ENCODE measurements at regions not wholly inside any gene's neighbourhood (a gene's known extent, or its start where the extent isn't known, plus 50 kb on each side); places are given as distances from the start of the nearest gene placed in this dataset.

DNA sequence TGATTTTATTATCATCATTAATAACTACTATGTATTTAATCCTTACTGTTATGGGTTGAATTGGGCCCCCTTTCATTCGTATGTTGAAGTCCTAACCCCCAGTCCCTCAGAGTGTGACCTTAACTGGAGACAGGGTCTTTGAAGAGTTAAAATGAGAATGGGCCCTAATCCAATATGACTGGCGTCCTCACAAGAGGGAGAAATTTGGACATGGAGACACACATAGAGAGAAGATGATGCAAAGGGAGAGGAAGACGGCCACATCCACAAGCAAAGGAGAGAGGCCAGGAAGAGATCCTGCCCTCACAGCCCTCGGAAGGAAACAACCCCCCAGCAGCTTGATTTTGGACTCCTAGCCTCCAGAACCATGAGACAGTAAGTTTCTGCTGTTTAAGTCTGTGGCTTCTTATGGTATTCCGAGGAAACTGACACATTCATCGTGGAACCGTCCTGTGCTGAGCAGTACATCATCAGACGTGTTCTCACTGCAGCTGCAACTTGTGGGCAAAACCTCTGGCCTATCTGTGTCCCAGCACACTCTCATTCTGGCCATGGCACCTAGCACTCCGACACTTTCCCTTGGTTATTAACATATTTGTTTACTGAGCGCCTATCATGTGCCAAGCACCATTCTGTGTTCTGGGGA lies 127.6 kb downstream of the SLC38A6 start:
- TF ChIP-seq SPI1 (IDR thresholded peaks at IDR 0.05; ENCODE audit: low read depth, low read length) (no peak), PAX5 (IDR thresholded peaks at IDR 0.05; ENCODE audit: insufficient read depth, low read length, severe bottlenecking) (no peak), POLR2A (IDR thresholded peaks at IDR 0.05; ENCODE audit: low read depth, low read length) (no peak), POU2F2 (IDR thresholded peaks at IDR 0.05; ENCODE audit: low read depth, low read length) (no peak), POLR2AphosphoS5 (IDR thresholded peaks at IDR 0.05; ENCODE audit: low read depth, low read length) (no peak), TAF1 (IDR thresholded peaks at IDR 0.05; ENCODE audit: low read depth, low read length) (no peak)
- no peak for FAIRE-seq
- DNase-seq (ENCODE audit: insufficient read length, low spot score), result no peak

GRCh38 chr14:61107869-61108493 lies 126.9 kb downstream of the SLC38A6 start:
- DNase-seq (ENCODE audit: insufficient read length, low spot score), result no peak
- no peak for TF ChIP-seq SPI1 (IDR thresholded peaks at IDR 0.05; ENCODE audit: low read depth, low read length)
- no peak for TF ChIP-seq TAF1 (IDR thresholded peaks at IDR 0.05; ENCODE audit: low read depth, low read length)
- TF ChIP-seq POLR2AphosphoS5 (IDR thresholded peaks at IDR 0.05; ENCODE audit: low read depth, low read length), result no peak
- no peak for TF ChIP-seq PAX5 (IDR thresholded peaks at IDR 0.05; ENCODE audit: insufficient read depth, low read length, severe bottlenecking)
- TF ChIP-seq POU2F2 (IDR thresholded peaks at IDR 0.05; ENCODE audit: low read depth, low read length), result no peak
- no peak for TF ChIP-seq POLR2A (IDR thresholded peaks at IDR 0.05; ENCODE audit: low read depth, low read length)
- no peak for FAIRE-seq

DNA sequence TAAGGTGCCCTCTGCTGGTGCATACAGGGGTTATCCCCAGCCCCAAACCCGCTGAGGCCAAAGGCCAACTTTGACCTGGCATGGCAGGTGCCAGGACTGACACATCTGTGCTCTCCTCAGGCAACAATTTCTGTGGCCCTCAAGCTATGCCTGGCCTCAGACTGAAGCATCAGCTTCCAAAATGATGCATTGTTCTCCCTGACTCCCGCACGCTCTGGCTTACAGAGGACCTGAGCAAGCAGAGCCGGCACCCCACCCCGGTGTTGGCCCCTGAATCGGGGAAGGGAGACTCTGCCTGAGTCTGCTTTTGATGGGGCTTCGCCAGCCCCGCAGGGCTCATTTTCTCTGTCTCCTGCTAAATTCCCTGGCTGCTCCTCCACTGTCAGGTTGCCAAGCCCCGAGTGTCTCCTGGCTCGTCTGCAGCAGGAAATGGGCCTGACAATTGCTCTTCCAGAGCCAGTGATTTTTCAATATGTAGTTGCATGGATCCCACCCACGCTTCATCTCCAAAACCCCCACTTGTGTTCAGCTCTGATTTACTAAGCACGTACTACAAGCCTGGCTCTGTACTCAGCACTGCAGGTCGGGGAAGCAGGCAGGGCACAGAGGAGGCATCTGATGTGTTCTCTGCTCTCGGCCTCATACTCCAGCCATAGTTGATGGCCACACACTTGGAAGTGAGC lies 126.1 kb downstream of the SLC38A6 start:
- TF ChIP-seq POLR2AphosphoS5 (IDR thresholded peaks at IDR 0.05; ENCODE audit: low read depth, low read length), result no peak
- TF ChIP-seq POLR2A (IDR thresholded peaks at IDR 0.05; ENCODE audit: low read depth, low read length), result no peak
- TF ChIP-seq POU2F2 (IDR thresholded peaks at IDR 0.05; ENCODE audit: low read depth, low read length), result no peak
- no peak for TF ChIP-seq SPI1 (IDR thresholded peaks at IDR 0.05; ENCODE audit: low read depth, low read length)
- TF ChIP-seq TAF1 (IDR thresholded peaks at IDR 0.05; ENCODE audit: low read depth, low read length), result no peak
- no peak for TF ChIP-seq PAX5 (IDR thresholded peaks at IDR 0.05; ENCODE audit: insufficient read depth, low read length, severe bottlenecking)
- no peak for DNase-seq (ENCODE audit: insufficient read length, low spot score)
- no peak for FAIRE-seq

GRCh38 chr14:61106271-61106958 lies 125.4 kb downstream of the SLC38A6 start:
- no peak for DNase-seq (ENCODE audit: insufficient read length, low spot score)
- no peak for FAIRE-seq

DNA sequence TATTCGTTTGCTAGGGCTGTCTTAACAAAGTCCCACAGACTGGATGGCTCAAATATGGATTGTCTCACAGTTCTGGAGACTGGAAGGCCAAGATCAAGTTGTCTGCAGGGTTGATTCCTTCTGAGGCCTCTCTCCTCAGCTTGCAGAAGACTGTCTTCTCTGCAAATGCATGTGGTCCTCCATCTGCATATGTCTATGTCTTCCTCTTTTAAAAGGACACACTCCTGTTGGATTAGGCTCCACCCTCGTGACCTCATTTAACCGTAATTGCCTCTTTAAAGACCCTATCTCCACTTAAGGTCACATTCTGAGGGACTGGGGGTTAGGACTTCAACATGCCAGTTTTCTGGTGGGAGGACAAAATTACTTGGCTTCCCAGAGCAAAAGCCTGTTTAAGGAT lies 123.3 kb downstream of the SLC38A6 start:
- DNase-seq (ENCODE audit: insufficient read length, low spot score) (no peak), FAIRE-seq (no peak)
- TF ChIP-seq TAF1 (IDR thresholded peaks at IDR 0.05; ENCODE audit: low read depth, low read length), result no peak
- no peak for TF ChIP-seq POLR2A (IDR thresholded peaks at IDR 0.05; ENCODE audit: low read depth, low read length)
- TF ChIP-seq POU2F2 (IDR thresholded peaks at IDR 0.05; ENCODE audit: low read depth, low read length), result no peak
- TF ChIP-seq PAX5 (IDR thresholded peaks at IDR 0.05; ENCODE audit: insufficient read depth, low read length, severe bottlenecking), result no peak
- TF ChIP-seq SPI1 (IDR thresholded peaks at IDR 0.05; ENCODE audit: low read depth, low read length), result no peak
- TF ChIP-seq POLR2AphosphoS5 (IDR thresholded peaks at IDR 0.05; ENCODE audit: low read depth, low read length), result no peak

More at GRCh38 chr14:61106271-61106958, 125.4 kb downstream of the SLC38A6 start:
- TF ChIP-seq POLR2A (IDR thresholded peaks at IDR 0.05; ENCODE audit: low read depth, low read length) (no peak), PAX5 (IDR thresholded peaks at IDR 0.05; ENCODE audit: insufficient read depth, low read length, severe bottlenecking) (no peak), TAF1 (IDR thresholded peaks at IDR 0.05; ENCODE audit: low read depth, low read length) (no peak), POLR2AphosphoS5 (IDR thresholded peaks at IDR 0.05; ENCODE audit: low read depth, low read length) (no peak), POU2F2 (IDR thresholded peaks at IDR 0.05; ENCODE audit: low read depth, low read length) (no peak), SPI1 (IDR thresholded peaks at IDR 0.05; ENCODE audit: low read depth, low read length) (no peak)

GRCh38 chr14:61103541-61104339 lies 122.7 kb downstream of the SLC38A6 start:
- FAIRE-seq, result peak; percentile 75
- no peak for TF ChIP-seq POLR2AphosphoS5 (IDR thresholded peaks at IDR 0.05; ENCODE audit: low read depth, low read length)
- no peak for TF ChIP-seq POU2F2 (IDR thresholded peaks at IDR 0.05; ENCODE audit: low read depth, low read length)
- no peak for TF ChIP-seq SPI1 (IDR thresholded peaks at IDR 0.05; ENCODE audit: low read depth, low read length)
- TF ChIP-seq PAX5 (IDR thresholded peaks at IDR 0.05; ENCODE audit: insufficient read depth, low read length, severe bottlenecking), result no peak
- no peak for TF ChIP-seq TAF1 (IDR thresholded peaks at IDR 0.05; ENCODE audit: low read depth, low read length)
- TF ChIP-seq POLR2A (IDR thresholded peaks at IDR 0.05; ENCODE audit: low read depth, low read length), result no peak
- DNase-seq (ENCODE audit: insufficient read length, low spot score), result peak; percentile 38

GRCh38 chr14:61102549-61103466 lies 121.8 kb downstream of the SLC38A6 start:
- FAIRE-seq, result no peak
- no peak for DNase-seq (ENCODE audit: insufficient read length, low spot score)
- TF ChIP-seq SPI1 (IDR thresholded peaks at IDR 0.05; ENCODE audit: low read depth, low read length) (peak; percentile 45; the same call in 1 of the 2 replicates), TAF1 (IDR thresholded peaks at IDR 0.05; ENCODE audit: low read depth, low read length) (no peak)

Data from GM12891 (cell line).